GM21381 (cell line): ENCODE measurements at regions not wholly inside any gene's neighbourhood (a gene's known extent, or its start where the extent isn't known, plus 50 kb on each side); places are given as distances from the start of the nearest gene placed in this dataset.

Experiments used
- ATAC-seq: cut with Tn5 transposase; IDR thresholded peaks from one replicate; pipeline ENCODE4 v1.9.1; 2021; ENCODE audit warnings: mild to moderate bottlenecking, moderate library complexity; ENCODE audit not compliant: unreplicated experiment

DNA sequence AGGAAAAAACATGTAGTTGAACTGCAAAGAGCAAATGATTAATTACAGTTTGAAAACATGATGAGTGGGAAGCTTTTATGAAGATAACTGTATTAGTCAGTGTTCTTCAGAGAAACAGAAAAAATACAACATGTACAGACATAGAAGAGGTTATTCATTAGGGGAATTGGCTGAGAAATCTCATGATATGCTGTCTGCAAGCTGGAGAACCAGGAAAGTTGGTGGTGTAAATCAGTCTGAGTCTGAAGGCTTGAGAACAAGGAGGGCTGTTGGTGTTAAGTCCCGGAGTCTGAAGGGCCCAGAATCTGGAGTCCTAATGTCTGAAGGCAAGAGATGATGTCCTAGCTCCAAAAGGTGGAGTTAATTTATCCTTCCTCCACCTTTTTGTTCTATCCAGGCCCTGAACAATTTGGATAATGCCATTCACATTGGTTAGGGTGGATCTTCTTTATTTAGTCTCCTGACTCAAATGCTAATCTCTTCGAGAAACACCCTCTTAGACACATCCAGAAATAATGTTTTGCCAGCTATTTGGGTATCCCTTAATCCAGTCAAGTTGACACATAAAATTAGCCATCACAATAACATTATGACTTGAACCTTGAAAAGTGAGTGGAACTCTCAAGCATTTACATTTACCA is 672.9 kb upstream of the PTBP2 start:
- no peak for ATAC-seq

DNA sequence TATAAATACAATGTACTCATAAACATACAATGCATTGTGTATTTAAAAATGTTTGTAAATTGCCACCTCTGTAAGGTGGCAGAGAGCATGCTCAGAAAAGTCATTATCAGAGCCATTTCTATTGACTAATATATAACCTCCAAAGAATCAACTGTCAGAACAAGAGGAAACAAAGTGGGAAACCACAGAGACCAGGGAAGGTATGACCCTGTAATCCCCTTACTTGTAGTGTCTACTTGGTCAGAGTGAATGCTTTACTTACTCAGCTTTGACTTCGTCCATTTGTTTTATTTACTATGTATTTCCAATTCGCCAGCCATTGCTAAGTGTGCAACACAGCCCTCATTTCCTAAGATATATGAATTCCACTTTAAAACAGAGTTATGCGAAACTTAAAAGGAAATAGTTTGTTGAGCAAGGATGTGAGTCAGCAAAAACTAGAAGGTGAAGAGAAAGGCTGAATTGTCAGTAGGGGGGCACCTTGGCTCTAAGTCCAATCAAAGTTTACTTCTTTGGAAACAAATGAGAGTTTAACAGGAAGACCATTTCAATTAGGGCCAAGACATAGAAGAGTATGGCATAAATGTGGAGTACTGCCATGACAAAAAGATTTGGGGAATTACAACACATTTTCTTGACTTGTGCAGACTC is 671.7 kb upstream of the PTBP2 start:
- ATAC-seq = no peak

DNA sequence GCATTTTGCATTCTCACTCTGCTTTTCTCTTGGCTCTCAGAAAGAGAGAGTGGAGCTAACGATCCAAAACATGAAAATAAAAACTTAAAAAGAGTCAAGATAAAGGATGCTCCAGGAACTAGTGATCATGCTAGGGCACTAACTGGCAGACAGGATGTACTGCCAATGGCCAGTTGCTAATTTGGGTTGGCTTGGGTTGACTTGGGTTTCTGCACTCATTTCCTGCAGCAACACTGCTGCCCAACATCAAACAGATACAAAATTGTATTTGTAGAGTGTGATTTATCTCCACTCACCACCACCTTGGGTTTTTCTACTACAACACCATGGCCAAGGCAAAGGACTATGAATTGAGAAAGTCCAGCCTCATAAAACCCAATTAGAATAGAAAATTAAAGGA is 662.3 kb upstream of the PTBP2 start:
- ATAC-seq = no peak

DNA sequence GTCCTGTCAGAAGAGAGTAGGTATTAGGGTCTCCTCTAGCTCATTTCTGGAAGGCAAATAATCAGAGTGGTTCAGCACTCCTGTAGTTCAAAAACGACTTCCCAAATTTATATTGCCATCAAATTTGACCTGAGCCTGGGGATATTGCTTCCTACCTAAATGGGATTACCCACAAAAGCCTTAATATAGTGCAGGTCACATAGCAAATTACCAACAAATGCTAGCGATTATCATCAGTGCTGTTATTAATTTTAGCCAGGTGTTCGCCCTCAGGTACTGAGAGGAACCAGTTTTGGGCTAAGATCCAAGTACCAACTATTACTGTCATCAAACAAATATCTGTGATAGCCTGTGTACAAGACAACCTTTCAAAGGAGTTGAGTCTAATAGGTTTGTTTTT is 661.8 kb upstream of the PTBP2 start:
- ATAC-seq = no peak

DNA sequence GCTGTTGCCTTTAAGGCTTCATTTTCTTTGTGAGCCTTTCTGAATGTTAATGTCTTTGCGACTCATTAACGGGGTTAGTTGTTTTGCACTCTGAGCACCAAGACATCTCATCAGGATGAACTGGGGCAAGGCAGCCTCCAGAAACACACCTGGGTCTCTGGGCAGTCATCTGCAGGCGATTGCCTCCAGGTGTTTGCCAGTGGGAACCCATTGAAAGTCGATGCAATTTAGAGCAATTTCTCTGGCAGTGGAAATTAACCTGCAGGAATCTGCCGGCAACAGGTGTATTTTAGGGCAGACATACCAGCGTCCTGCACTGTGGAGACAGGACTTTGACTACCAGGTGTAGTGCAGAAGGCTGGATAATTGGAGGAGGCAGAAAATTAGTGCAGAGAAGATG is 661.0 kb upstream of the PTBP2 start:
- ATAC-seq = no peak

DNA sequence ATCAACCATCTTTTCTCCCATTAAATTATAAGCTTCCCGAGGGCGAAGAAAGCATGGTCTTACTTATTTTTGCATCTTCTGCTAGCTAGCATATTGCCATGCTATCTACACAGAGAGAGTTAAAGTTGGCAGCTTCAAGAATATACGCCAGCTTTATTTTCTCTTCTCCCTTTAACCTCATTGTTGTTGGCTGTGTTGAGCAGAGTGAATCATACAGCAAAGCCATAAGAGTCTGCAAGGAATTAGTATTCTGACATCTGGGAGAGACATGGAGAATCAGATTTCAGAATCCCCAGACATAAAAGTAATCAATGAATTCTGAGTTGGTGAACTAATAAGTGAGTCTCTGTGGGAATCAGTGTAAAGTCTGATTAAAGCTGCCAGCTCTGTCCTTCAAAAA is 649.6 kb upstream of the PTBP2 start:
- no peak for ATAC-seq

DNA sequence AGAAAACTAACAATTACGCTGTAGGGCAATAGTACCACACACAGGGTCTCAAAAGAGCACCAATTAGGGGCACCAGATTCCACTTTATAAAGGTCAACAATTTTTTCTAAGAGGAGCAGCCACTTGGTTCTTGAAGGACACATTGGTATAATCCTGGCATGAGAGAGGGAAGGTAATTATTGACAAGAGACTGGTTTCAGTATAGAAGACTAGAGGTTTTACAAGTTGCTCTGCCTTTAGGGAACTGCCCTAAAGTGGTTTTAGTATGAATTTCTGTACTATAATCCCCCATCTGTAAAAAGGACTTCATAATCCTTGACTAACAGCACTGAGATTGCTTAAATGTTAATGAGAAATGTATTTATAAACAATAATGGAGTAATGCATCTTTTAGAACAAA is 648.5 kb upstream of the PTBP2 start:
- no peak for ATAC-seq

DNA sequence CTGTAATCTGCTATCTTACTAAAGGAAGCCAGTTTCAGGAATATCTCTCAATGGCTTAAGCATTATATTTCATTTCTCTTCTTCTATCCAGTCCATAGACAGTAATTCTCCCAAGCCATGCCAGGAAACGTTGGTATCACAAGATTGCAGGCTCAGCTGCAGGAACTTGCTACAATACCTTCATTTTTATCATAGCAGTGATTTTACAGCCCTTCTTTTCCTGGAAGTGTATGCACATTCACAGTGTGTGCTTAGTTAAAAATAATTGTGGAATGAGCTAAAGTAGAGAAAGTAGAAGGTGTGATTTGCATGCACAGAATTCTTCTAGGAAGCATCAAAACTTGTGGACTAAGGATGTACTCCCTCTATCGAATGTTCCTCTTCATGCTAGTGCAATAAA is 647.2 kb upstream of the PTBP2 start:
- ATAC-seq = no peak

DNA sequence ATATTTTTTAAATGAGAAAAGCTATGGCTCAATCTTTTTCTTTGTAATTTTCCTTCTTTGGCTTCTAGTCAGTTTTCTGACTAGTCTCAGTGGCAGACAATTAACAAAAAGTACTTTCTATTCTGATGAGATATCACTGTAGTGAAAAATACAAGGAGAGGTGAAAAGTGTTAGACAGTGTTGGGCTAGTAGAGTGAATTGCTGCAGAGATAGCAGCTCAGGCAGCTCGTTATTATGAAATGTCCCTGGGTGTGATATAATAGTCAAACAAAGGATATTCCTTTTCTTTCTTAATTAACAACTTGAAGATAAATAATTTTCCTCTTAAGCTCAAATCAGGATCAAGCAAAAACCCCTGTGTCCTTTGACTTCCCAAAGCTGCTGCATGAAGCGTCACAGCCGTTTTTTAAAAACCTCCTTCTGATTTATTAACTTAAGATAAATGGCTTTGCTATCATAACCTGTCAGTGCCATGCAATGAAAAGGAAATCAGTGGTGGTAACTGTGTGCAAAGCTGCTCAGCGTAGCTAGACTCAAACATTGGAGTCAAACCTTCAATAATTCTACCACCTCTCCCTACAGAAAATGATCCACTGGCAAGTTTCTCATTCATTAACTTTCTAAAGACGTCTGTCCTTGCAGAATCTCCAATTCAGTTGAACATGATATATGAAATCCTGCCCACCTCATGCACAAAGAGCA is 646.6 kb upstream of the PTBP2 start:
- ATAC-seq = no peak

DNA sequence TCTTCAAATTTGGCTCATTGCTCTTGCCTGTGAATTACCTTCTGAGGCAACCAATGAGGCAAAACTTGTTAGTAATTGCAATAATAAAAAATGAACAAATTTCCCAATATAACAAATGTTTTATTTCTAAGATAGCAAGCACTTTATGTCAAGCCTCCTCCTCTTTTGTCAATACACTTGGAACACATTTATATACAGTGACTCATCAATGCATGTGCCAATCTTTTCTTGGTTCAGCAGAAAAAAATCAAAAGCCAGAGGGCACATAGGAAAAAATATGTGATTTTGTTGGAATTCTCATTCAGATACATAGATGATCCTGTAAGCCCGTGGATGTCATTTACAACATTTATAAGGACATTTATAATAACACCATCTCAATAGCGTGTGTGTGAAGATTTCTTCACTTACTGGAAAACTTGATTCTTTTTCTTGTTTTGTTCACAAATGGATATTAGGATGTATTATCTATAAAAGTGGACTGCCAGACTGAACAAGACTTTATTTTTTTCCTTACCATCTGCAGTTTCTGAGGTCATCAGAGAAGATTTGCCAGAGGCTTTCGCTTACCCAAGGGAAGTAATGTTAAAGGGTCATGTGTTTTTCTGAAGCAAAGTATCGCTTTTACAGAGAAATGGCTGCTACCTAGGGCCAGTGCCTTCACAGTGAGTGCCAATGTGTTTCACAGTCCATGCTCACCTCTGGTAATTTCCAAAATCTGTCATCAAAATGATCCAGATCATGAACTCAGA is 645.7 kb upstream of the PTBP2 start:
- no peak for ATAC-seq

DNA sequence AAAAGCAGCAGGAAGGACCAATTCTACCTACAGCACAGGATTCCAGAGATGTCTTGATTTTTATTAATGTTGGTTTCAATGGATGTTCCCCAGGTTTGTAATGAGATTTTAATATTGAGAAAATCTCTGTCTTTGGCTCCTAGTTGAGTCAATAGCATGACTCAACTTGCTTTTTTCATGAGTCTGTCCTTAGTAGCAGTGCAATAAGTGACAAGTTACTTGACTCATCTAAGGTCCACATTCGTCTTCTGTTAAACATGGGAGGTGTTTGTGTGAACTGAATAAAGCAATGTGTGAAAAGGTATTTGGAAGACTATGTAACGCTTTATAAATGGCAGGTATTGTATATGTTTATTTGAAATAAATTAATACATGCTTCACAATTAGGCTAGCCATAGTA is 645.0 kb upstream of the PTBP2 start:
- no peak for ATAC-seq

DNA sequence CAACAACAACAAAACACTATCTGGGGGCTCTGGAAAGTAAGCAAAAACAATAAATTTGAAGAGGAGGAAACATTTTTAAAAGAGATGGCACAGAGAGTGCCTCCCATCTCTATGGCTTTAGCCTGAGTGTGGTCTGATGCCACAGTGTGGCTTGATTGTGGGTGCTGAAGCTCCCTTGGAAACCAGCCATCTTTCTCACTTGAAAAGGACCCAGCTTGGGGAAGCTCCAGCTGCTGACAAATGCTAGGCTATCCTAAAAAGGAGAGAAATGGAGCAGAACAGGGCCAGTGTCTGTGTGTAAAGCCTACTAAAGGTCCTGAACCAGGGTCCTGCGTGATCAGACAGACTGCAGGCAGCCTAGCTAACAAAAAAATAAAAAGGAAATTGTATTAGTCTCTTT is 642.0 kb upstream of the PTBP2 start:
- no peak for ATAC-seq

DNA sequence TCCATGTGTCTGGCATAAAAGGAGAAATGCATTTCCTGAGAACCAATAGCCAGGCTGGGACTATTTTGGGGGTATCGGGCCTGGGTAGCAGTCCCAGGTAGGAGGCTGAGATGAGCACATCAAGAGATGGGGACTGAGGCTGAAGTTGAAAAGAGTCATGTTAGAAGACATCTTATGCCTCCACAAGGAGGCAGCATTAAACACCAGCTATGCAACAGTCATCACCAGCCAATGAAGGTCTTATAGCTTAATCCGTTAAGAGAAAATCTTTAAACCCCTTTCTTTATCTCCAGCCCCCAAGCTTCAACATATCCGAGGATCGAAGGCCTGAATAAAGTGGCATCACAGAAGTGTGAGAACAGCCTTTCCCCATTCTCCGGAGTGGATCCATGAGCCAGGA is 640.7 kb upstream of the PTBP2 start:
- ATAC-seq = no peak

DNA sequence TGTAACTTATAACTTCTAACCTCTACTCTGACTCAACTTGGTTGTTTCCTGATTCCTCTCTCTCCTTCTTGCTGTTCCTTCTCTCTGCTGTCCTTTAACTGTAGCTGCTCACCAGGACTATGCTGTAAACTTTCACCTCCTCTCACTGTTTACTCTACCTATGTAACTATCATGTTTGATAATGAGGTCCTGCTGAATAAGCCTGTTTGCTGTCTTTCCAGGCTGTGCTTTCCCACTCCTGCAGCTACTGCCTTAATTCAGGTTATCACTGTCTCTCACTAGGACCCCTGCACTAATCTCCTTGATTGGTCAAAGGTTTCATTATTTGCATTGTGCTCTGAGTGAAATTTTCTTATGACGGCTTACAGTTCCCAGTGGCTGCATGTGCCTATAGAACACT is 633.9 kb upstream of the PTBP2 start:
- ATAC-seq = no peak

DNA sequence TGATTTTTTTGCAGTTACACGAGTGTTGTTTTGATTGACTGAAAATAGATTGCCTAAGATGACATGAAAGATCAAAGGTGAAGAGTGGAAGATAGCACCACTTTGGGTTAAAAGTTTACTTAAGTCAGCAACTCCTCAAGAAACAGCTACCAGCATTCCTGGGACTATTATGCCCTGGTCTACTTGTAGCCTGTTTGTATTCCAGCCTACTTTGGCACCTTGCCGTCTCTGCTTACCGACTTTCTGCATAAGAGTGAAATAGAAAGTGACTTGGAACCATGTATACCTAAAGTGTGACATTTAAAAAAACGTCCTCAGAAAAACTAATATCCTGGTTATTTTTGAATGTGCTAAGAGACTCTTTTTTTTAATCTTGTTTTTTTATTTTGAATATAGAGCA is 631.5 kb upstream of the PTBP2 start:
- ATAC-seq = no peak

DNA sequence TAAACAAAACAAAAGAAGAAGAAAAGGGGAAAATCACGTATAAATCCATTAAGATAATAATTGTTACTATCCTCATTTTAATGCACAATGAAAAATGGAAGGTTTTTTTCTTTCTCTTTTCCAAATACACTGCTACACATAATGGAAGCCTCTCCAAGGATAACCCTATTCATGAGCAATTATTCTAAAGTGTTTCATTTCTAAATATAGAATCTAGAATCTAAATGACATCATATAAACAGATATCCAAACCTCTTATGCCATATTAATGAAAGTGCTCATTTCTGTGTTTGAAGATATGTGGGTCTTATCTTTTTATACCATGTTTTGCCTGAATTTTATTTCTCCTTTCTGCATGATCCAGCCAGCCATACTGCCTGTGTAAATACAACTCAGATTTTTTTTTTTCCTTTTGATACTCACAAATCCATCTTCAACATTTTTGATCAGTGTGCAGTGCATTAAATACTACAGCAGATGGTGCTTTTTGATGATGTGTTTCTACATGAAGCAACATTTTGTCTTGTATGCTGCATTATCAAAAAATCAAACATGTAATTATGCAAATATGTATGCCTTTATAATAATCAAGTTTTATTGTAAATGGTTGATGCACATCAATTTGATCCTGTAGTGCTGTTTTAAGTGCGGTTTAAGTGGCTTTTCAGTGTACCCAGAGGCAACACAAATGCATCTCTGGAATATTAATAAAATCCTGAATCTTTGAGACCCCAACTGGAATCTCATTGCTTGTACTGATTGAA is 625.6 kb upstream of the PTBP2 start:
- ATAC-seq = no peak

DNA sequence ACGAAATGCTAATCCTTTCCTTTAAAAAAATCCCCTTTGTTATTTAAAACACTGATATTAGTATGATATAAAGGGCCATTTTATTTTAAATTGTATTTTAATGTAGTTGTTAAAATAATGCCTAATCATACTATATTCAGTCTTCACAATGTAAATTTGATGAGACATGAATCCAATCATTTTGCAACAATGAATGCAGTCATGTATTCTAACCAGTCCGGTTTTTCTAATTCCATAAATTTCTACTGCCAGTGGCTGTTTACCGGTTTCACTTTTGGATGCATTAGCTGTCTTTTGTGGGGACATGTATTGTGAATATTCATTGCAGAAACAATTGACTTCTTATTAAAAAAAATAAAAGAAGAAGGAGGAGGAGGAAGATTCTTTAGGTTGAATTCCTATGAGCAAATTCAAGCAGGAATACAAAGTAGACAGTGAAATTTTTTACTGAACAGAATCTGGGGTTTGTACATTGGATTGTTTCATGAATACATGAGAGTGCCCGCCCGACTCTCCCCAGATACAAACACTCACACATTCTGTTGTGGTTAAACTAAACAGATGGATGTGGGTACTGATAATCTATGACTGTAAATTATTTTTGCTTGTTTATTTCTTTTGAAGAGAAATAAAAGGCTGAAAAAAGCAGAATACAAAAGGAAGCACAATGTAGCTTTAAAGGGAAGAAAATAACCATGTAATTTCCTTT is 624.8 kb upstream of the PTBP2 start:
- no peak for ATAC-seq

DNA sequence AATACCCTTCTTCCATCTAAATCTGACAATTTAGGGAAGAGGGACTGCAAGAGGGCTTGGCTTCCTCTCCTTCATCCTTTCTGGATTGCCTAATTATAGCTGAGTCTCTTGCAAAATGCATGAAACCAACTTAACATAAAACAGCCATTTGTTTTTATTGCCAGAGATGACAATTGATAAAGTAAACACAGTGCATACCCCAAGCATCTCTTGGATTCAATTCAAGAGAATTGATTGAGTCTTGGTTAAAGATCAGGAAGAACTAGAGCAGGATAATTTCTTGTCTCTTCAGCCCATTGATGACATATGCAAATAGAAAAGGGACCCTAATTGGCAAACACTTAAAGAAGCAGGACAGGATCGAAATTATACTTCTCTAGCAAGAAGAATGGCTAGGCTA is 617.1 kb upstream of the PTBP2 start:
- ATAC-seq = no peak

DNA sequence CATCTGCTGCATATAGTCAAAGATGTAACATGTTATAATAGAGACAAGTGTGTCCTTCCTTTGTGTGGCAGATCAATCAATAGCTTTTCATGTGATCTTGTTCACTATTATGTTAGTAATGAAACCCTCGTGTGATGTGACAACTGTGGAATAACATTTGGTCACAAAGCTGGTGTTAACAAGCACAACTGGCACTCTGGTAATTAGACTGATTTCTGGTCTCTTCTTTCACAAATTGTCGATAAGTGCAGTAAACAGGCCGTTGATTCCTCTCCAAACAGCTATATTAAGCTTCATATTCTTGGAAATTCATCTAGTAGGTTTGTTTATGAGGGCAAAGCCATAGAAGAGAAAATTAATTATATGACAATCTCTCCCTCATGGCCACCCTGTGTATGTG is 616.7 kb upstream of the PTBP2 start:
- no peak for ATAC-seq

DNA sequence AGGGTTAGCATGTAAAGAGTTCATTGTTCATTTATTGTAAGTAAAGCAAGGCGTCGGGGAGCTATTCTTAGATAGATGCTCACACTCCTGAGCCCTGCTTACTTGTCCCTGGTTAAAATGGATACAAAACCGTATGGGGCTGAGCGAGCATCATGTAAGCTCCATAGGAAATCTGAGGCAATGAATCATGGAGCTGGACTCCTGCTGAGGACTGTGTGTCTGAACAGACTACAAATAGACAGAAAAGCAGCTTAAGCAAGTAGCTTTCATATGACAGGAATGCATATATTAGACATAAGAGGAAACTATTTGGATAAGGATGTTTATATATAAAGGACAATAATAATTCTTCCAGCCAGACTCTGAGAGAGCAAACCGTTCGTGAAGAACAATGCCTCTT is 604.9 kb upstream of the PTBP2 start:
- no peak for ATAC-seq
